ENCODE measurements at regions not wholly inside any gene's neighbourhood (a gene's known extent, or its start where the extent isn't known, plus 50 kb on each side); places are given as distances from the start of the nearest gene placed in this dataset.

DNA sequence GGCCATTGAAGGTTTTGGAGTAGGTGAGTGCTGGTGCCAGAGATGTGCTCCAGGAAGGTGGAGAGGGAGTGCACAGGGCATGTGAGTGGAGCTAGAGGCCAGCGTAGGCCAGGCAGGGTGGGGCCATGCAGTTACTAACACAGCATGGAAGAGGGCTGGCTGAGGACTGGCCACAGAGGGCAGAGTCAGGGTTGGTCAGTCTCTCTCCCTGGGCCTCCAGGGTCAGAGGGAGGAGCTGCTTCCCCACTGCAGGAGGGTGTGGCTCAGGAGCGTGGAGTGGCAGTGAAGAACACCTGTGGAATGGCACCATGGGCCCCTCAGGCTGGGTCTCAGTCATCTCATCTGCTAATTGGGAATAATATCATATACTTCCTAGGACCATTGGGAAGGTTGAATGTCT, 167.7 kb downstream of the MACROH2A1 start:
- ChIA-PET POLR2A (interaction anchor here (0.5 kb wide), 1 partner anchor 493 kb away, joined by 3 read pairs; the partner anchor contains the start of gene CAMLG), CTCF (no interaction called here)
- Histone ChIP-seq H3K27ac (ENCODE audit: low read depth, low read length) (no peak overlapping the region), H3K27me3 (ENCODE audit: control insufficient read depth, insufficient read depth, low read length) (no peaks in the 10 kb centered on the region), H3K4me3 (ENCODE audit: low read depth, low read length) (no peak overlapping the region), H3K9me3 (ENCODE audit: control insufficient read depth, insufficient read depth, low read length) (peaks cover 13% of the 10 kb centered on the region)
- no peak for TF ChIP-seq CTCF (IDR thresholded peaks at IDR 0.05; ENCODE audit: low read depth, low read length)
- no peak for DNase-seq (ENCODE audit: low read depth, low spot score)

DNA sequence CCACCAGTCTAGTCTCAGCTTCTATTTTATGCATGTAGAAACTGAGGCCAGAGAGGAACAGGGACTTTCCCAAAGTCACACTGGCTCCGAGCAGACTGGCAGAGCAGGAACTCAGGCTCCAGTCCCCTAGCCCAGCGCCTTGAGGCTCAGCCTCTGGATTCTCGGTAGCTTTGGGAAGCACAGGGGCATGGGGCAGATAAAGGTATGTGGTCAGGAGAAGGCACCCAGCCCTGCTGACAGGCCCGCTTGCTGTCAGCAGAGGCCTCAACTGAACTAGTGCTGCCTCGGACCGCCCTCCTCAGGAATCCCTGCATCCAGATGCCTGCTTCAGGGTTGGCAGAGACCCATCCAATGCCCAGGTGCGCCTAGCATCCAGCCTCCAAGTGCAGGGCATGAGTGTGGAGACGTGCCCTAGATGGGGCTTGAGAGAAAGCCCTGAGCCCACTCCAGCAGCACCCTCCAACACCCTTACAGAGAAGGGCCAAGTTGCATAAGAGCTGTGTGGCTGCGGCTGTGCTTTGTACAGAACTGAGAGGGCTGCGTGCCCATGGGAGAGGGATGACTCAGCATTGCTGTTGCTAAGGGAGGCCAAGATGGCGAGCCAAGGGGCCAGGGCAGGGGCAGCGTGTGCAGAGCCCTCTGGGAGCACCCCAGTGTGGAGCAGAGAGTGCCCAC, 168.6 kb downstream of the MACROH2A1 start:
- POLR2A ChIA-PET = interaction anchor here (1.3 kb wide), 1 partner anchor 12 kb away, joined by 5 read pairs; no protein-coding TSS in a partner anchor
- CTCF ChIA-PET = no interaction called here
- H3K4me3 ChIP-seq (ENCODE audit: low read depth, low read length) = no peak overlapping the region
- peaks cover 13% of the 10 kb centered on the region for H3K9me3 ChIP-seq (ENCODE audit: control insufficient read depth, insufficient read depth, low read length)
- no peak for DNase-seq (ENCODE audit: low read depth, low spot score)
- no peak for TF ChIP-seq CTCF (IDR thresholded peaks at IDR 0.05; ENCODE audit: low read depth, low read length)
- H3K27me3 ChIP-seq (ENCODE audit: control insufficient read depth, insufficient read depth, low read length) = no peaks in the 10 kb centered on the region
- H3K27ac ChIP-seq (ENCODE audit: low read depth, low read length) = peak overlapping the region; percentile 31

DNA sequence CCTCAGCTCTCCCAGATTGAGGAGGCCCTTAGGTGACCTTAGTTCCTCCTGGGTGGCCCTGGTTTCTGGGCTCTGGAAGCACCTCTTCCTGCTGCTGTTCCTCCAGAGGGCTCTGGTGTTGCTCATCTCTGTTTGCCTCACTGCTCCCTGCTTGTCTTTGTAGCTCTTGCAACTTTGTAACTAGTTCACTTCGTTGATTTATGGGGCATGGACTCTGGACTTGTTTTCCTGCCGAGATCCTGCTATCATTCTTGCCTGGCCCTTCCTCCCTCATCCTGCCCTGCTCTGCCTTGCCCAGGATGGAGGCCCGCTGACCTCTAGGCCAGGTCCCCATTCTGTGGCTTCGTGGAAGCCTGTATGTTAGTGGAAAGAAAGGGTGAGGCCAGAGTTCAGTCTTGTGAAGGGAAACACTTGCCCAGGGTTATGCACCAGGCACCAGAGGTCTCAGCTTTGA, 169.3 kb downstream of the MACROH2A1 start:
- Histone ChIP-seq H3K27ac (ENCODE audit: low read depth, low read length) (no peak overlapping the region), H3K9me3 (ENCODE audit: control insufficient read depth, insufficient read depth, low read length) (peaks cover 13% of the 10 kb centered on the region), H3K4me3 (ENCODE audit: low read depth, low read length) (no peak overlapping the region), H3K27me3 (ENCODE audit: control insufficient read depth, insufficient read depth, low read length) (no peaks in the 10 kb centered on the region)
- CTCF ChIA-PET = no interaction called here
- TF ChIP-seq CTCF (IDR thresholded peaks at IDR 0.05; ENCODE audit: low read depth, low read length) = no peak
- POLR2A ChIA-PET = interaction anchor here (1.3 kb wide), 1 partner anchor 13 kb away, joined by 5 read pairs; no protein-coding TSS in a partner anchor
- no peak for DNase-seq (ENCODE audit: low read depth, low spot score)

GRCh38 chr5:135229122-135229521, 169.9 kb downstream of the MACROH2A1 start:
- no peak for TF ChIP-seq CTCF (IDR thresholded peaks at IDR 0.05; ENCODE audit: low read depth, low read length)
- CTCF ChIA-PET = no interaction called here

GRCh38 chr5:135228222-135228621, 170.8 kb downstream of the MACROH2A1 start:
- CTCF ChIA-PET = no interaction called here
- Histone ChIP-seq H3K9me3 (ENCODE audit: control insufficient read depth, insufficient read depth, low read length) (peaks cover 13% of the 10 kb centered on the region), H3K4me3 (ENCODE audit: low read depth, low read length) (no peak overlapping the region), H3K27ac (ENCODE audit: low read depth, low read length) (no peak overlapping the region), H3K27me3 (ENCODE audit: control insufficient read depth, insufficient read depth, low read length) (no peaks in the 10 kb centered on the region)
- POLR2A ChIA-PET = no interaction called here
- no peak for TF ChIP-seq CTCF (IDR thresholded peaks at IDR 0.05; ENCODE audit: low read depth, low read length)
- no peak for DNase-seq (ENCODE audit: low read depth, low spot score)

More at GRCh38 chr5:135229122-135229521, 169.9 kb downstream of the MACROH2A1 start:
- POLR2A ChIA-PET = no interaction called here
- no peaks in the 10 kb centered on the region for H3K27me3 ChIP-seq (ENCODE audit: control insufficient read depth, insufficient read depth, low read length)
- H3K4me3 ChIP-seq (ENCODE audit: low read depth, low read length) = no peak overlapping the region
- no peak overlapping the region for H3K27ac ChIP-seq (ENCODE audit: low read depth, low read length)
- DNase-seq (ENCODE audit: low read depth, low spot score) = no peak
- peaks cover 13% of the 10 kb centered on the region for H3K9me3 ChIP-seq (ENCODE audit: control insufficient read depth, insufficient read depth, low read length)
